MG63 (cell line): ENCODE measurements at regions not wholly inside any gene's neighbourhood (a gene's known extent, or its start where the extent isn't known, plus 50 kb on each side); places are given as distances from the start of the nearest gene placed in this dataset.

Source experiments
- DNase-seq: peaks from one replicate; pipeline ENCODE4 v3.0.0-alpha.2; 2020
- H3K27me3 ChIP-seq: fragments of 250-450 bp; sonication (Bioruptor Pico); 2 replicates; pipeline ENCODE4 v1.5.1; 2020; ENCODE audit warnings: mild to moderate bottlenecking, moderate library complexity
- H3K36me3 ChIP-seq: fragments of 250-450 bp; sonication (Bioruptor Pico); 2 replicates; pipeline ENCODE4 v1.5.1; 2020; ENCODE audit warnings: mild to moderate bottlenecking, moderate library complexity
- H3K4me3 ChIP-seq: fragments of 250-450 bp; sonication (Bioruptor Pico); 2 replicates; pipeline ENCODE4 v1.5.1; 2020; ENCODE audit warnings: mild to moderate bottlenecking, moderate library complexity
- H3K9me3 ChIP-seq: fragments of 250-450 bp; sonication (Bioruptor Pico); 2 replicates; pipeline ENCODE4 v1.5.1; 2020; ENCODE audit warnings: mild to moderate bottlenecking, moderate library complexity

GRCh38 chr3:31232055-31233025, 300.4 kb upstream of the STT3B start:
- no peak for DNase-seq
- H3K27me3 ChIP-seq = no peaks in the 10 kb centered on the region
- H3K36me3 ChIP-seq = no peaks in the 10 kb centered on the region
- no peak overlapping the region for H3K4me3 ChIP-seq
- no peaks in the 10 kb centered on the region for H3K9me3 ChIP-seq

DNA sequence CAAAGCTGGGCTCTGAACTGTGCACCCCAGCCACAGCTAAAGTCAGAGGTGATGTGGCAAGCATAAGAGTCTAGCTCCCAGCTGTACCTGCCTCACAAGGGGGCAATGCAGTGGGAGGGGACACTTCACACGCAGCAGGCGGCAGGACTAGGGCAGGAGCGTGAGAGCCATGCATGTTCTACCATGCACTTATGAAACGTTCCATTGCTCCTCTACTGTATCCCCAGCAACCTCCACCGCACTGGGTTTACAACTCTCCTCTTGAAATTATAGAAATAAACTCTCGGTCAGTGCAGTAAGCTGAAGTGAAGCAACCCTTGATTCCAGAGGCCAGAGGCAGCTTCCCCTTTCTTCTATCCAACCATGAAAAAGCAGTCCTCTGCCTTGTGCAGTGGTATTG, 298.6 kb upstream of the STT3B start:
- Histone ChIP-seq H3K9me3 (no peaks in the 10 kb centered on the region), H3K36me3 (no peaks in the 10 kb centered on the region), H3K27me3 (no peaks in the 10 kb centered on the region), H3K4me3 (no peak overlapping the region)
- no peak for DNase-seq

DNA sequence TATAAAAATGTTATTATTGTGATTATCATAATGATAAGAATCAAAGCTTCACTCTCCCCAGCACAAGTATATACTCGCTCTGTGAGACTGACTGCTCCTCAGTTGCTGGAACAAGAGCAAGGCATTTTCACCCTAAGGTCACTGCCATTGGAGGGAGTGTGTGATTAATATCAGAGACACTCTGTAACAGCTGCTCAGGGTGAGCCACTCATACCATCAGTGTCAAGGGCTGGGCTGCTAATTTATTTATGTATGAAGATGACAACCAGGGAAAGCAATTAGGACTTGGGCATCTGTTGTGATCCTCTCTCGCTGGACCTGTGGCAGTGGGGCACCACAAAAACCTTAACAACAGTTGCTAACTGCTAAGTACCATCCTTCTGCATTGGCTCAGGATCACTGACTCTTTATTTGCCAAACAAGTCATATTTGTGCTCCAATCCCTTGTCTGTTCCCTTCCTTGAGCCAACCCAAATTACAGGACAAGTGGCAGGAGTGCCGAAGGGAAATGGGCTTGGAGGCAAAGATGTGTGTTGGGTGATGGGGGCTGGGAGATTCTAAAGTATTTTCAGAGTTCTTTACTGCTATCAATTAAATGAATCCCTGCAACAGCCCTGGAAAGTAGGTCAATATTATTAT, 297.5 kb upstream of the STT3B start:
- DNase-seq = no peak
- Histone ChIP-seq H3K4me3 (no peak overlapping the region), H3K36me3 (no peaks in the 10 kb centered on the region), H3K9me3 (no peaks in the 10 kb centered on the region), H3K27me3 (no peaks in the 10 kb centered on the region)

- no peaks in the 10 kb centered on the region for H3K36me3 ChIP-seq
- no peaks in the 10 kb centered on the region for H3K9me3 ChIP-seq
- no peak overlapping the region for H3K4me3 ChIP-seq
- no peak for DNase-seq
- no peaks in the 10 kb centered on the region for H3K27me3 ChIP-seq
Measured at GRCh38 chr3:31237887-31238286, 294.8 kb upstream of the STT3B start.

GRCh38 chr3:31240013-31240412, 292.7 kb upstream of the STT3B start:
- Histone ChIP-seq H3K4me3 (no peak overlapping the region), H3K36me3 (no peaks in the 10 kb centered on the region)

DNA sequence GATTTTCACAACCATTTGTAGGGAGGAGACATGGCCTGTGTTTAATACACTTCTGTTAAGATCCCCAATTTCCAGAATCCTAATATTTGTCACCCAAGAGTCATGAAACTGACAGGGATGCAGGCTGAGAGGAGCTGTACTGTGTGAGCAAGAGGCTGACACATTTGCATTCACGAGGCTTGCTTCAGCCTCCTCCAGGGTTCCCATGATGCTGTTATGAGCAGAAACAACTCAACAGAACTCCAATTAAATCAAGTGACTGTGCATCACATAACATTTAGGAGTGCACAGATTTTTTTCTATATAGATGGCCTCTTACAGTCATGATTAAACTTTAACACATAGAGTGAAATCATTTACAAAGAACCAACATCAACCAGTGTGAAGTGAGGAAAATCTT, 292.3 kb upstream of the STT3B start:
- no peaks in the 10 kb centered on the region for H3K27me3 ChIP-seq
- no peaks in the 10 kb centered on the region for H3K9me3 ChIP-seq
- H3K36me3 ChIP-seq = no peaks in the 10 kb centered on the region
- no peak for DNase-seq
- H3K4me3 ChIP-seq = no peak overlapping the region

More at GRCh38 chr3:31240013-31240412, 292.7 kb upstream of the STT3B start:
- DNase-seq = no peak
- no peaks in the 10 kb centered on the region for H3K9me3 ChIP-seq
- H3K27me3 ChIP-seq = no peaks in the 10 kb centered on the region

GRCh38 chr3:31240874-31241273, 291.9 kb upstream of the STT3B start:
- no peaks in the 10 kb centered on the region for H3K27me3 ChIP-seq
- H3K36me3 ChIP-seq = no peaks in the 10 kb centered on the region
- no peak for DNase-seq
- no peaks in the 10 kb centered on the region for H3K9me3 ChIP-seq
- no peak overlapping the region for H3K4me3 ChIP-seq

- no peaks in the 10 kb centered on the region for H3K36me3 ChIP-seq
- no peak overlapping the region for H3K4me3 ChIP-seq
- no peaks in the 10 kb centered on the region for H3K27me3 ChIP-seq
- no peaks in the 10 kb centered on the region for H3K9me3 ChIP-seq
- DNase-seq = no peak
Measured at GRCh38 chr3:31241533-31241932, 291.2 kb upstream of the STT3B start.

DNA sequence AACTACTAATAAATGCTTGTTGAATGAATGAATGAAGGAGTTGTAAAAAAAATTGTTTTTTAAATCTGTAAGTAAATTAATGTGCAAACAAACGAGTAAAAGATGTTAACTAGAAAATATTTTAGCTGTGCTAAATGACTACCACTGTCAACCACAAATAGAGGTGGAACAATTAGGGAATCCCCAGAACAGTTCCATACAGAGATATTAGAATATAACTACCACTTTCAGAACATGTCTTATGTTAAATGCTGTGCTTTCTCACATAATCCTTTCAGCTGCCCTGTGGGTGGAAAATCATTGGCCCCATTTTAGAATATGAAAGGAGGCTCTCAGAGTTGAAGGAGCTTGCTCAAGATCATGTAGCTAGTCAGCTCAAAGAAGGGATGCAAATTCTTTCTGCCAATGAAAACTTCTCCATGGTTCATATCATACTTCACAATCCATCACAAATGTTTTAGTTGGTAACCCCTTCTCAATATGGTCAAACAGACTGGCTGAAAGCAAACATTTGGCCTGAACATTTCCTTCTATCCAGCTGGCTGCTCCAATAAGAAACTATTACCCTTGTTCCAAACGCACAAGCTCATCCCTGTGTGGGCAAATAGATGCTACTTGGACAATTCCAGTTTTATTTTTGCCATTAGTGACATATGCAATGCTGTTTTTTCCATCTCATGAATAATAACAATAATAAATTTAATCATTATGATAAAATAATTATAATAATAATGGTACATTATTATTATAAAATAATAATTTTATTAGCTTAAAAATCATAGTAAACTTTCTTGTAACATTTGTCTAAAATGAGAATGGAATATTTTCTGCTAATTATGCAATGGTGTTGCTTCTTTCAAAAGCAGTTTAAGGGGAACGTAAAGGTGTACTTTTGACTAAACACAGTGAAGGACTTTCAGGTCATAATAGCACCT, 290.4 kb upstream of the STT3B start:
- H3K36me3 ChIP-seq = no peaks in the 10 kb centered on the region
- no peaks in the 10 kb centered on the region for H3K27me3 ChIP-seq
- no peak overlapping the region for H3K4me3 ChIP-seq
- no peaks in the 10 kb centered on the region for H3K9me3 ChIP-seq
- DNase-seq = no peak

- no peak for DNase-seq
- H3K9me3 ChIP-seq = no peaks in the 10 kb centered on the region
- no peak overlapping the region for H3K4me3 ChIP-seq
- no peaks in the 10 kb centered on the region for H3K36me3 ChIP-seq
- no peaks in the 10 kb centered on the region for H3K27me3 ChIP-seq
Measured at GRCh38 chr3:31244929-31245817, 287.6 kb upstream of the STT3B start.

GRCh38 chr3:31246293-31247062, 286.2 kb upstream of the STT3B start:
- Histone ChIP-seq H3K9me3 (no peaks in the 10 kb centered on the region), H3K27me3 (no peaks in the 10 kb centered on the region), H3K4me3 (no peak overlapping the region), H3K36me3 (no peaks in the 10 kb centered on the region)
- DNase-seq = no peak

GRCh38 chr3:31247063-31247447, 285.7 kb upstream of the STT3B start:
- no peak overlapping the region for H3K4me3 ChIP-seq
- H3K9me3 ChIP-seq = no peaks in the 10 kb centered on the region
- no peaks in the 10 kb centered on the region for H3K27me3 ChIP-seq
- no peaks in the 10 kb centered on the region for H3K36me3 ChIP-seq
- no peak for DNase-seq

DNA sequence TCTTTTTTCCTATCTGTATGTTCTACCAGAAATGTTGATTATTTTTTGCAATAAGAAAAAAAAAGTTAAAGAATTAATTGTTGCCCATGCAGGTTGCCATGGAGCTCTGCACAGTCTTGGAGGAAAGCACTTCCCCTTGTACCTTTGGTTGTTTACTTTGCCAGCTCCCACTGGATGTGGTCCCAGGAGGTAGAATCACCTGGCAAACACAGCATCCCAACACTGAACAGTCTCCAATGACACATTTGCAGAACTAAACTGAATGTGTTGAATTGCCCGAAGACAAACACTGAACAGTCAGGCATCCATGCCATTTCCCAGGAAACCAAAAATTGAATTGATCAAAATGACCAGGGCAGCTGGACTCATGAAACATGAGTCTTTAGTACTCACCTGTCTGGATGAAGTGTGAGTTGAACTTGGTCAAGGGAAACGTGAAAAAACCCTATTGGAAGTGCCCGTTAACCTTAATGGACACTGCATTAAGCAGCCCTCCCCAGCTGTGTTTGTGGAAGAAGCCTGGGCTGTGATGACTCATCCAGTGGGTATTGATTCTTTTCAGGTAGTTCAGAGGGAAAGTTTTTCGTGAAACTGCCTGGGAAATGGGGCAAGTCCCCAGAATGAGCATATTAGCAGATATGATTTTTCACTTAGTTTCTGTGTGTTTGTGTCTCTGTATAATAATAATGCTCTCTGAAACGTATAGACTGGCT, 284.7 kb upstream of the STT3B start:
- Histone ChIP-seq H3K27me3 (no peaks in the 10 kb centered on the region), H3K9me3 (no peaks in the 10 kb centered on the region), H3K36me3 (no peaks in the 10 kb centered on the region), H3K4me3 (no peak overlapping the region)
- no peak for DNase-seq

- no peak for DNase-seq
- no peaks in the 10 kb centered on the region for H3K9me3 ChIP-seq
- no peak overlapping the region for H3K4me3 ChIP-seq
- no peaks in the 10 kb centered on the region for H3K36me3 ChIP-seq
- no peaks in the 10 kb centered on the region for H3K27me3 ChIP-seq
Measured at GRCh38 chr3:31248563-31248992, 284.1 kb upstream of the STT3B start.

DNA sequence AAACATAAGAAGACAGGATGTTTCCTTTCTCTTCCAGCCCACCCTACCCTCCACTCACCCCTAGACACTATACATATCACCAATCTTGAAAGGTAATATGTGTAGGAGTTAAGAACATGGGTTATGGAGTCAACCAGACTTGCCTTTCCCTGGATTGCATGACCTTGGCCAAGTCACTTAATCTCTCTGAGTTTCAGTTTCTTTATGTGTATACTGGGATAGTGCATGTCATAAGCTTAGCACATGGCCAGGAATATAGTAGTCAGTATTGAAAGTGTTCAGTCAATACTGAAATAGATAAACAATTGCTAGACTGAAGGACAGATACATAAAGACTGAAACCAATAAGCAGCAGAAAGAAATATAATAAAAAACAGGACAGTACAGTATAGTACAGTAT, 283.2 kb upstream of the STT3B start:
- Histone ChIP-seq H3K4me3 (no peak overlapping the region), H3K27me3 (no peaks in the 10 kb centered on the region), H3K36me3 (no peaks in the 10 kb centered on the region), H3K9me3 (no peaks in the 10 kb centered on the region)
- no peak for DNase-seq
